ENCODE measurements at regions not wholly inside any gene's neighbourhood (a gene's known extent, or its start where the extent isn't known, plus 50 kb on each side); places are given as distances from the start of the nearest gene placed in this dataset.

GRCh38 chr13:63288576-63288975 is 1872.9 kb upstream of the PCDH20 start:
- Histone ChIP-seq H3K9ac (ENCODE audit: low read length) (no peak overlapping the region), H3K9me2 (replicated peaks; ENCODE audit: insufficient read depth, low read length) (no peaks in the 10 kb centered on the region), H3K4me1 (ENCODE audit: low read length) (no peaks in the 10 kb centered on the region), H2AFZ (ENCODE audit: low read length) (no peak overlapping the region), H3K36me3 (replicated peaks; ENCODE audit: insufficient read depth, low read length) (no peaks in the 10 kb centered on the region), H3K4me2 (ENCODE audit: low read depth, low read length) (no peak overlapping the region), H3K79me2 (ENCODE audit: low read length) (no peaks in the 10 kb centered on the region), H3K4me3 (ENCODE audit: low read length) (no peak overlapping the region), H3K27ac (ENCODE audit: low read length) (no peak overlapping the region), H4K20me1 (ENCODE audit: insufficient read depth, low read length) (no peaks in the 10 kb centered on the region), H3F3A (ENCODE audit: insufficient read depth, low read length) (no peaks in the 10 kb centered on the region), H3K27me3 (replicated peaks; ENCODE audit: insufficient read depth, low read length) (no peaks in the 10 kb centered on the region), H3K9me3 (replicated peaks; ENCODE audit: insufficient read depth, low read length) (no peaks in the 10 kb centered on the region)
- TF ChIP-seq EZH2phosphoT487 (IDR thresholded peaks at IDR 0.05; ENCODE audit: low read length), result no peak
- TF ChIP-seq, protein P1, sequence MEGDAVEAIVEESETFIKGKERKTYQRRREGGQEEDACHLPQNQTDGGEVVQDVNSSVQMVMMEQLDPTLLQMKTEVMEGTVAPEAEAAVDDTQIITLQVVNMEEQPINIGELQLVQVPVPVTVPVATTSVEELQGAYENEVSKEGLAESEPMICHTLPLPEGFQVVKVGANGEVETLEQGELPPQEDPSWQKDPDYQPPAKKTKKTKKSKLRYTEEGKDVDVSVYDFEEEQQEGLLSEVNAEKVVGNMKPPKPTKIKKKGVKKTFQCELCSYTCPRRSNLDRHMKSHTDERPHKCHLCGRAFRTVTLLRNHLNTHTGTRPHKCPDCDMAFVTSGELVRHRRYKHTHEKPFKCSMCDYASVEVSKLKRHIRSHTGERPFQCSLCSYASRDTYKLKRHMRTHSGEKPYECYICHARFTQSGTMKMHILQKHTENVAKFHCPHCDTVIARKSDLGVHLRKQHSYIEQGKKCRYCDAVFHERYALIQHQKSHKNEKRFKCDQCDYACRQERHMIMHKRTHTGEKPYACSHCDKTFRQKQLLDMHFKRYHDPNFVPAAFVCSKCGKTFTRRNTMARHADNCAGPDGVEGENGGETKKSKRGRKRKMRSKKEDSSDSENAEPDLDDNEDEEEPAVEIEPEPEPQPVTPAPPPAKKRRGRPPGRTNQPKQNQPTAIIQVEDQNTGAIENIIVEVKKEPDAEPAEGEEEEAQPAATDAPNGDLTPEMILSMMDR (IDR thresholded peaks at IDR 0.05; ENCODE audit: low read length), result no peak
- DNase-seq, result no peak

DNA sequence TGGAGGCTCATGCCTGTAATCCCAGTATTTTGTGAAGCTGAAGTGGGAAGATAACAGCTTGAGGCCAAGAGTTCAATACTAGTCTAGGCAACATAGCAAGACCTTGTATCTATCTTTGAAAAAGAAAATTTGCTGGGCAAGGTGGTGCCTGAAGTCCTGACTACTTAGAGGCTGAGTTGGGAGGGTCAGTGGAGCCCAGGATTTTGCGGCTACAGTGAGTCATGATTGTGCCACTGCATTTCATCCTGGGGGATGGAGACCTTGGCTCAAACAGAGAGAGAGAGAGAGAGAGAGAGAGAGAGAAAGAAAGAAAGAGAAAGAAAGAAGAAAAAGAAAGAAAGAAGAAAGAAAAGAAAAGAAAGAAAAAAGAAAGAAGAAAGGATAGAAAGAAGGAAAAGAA is 1872.3 kb upstream of the PCDH20 start:
- Histone ChIP-seq H3K9me3 (replicated peaks; ENCODE audit: insufficient read depth, low read length) (no peaks in the 10 kb centered on the region), H2AFZ (ENCODE audit: low read length) (no peak overlapping the region), H3K4me3 (ENCODE audit: low read length) (no peak overlapping the region), H3F3A (ENCODE audit: insufficient read depth, low read length) (no peaks in the 10 kb centered on the region), H3K27ac (ENCODE audit: low read length) (no peak overlapping the region), H3K9me2 (replicated peaks; ENCODE audit: insufficient read depth, low read length) (no peaks in the 10 kb centered on the region), H3K27me3 (replicated peaks; ENCODE audit: insufficient read depth, low read length) (no peaks in the 10 kb centered on the region), H4K20me1 (ENCODE audit: insufficient read depth, low read length) (no peaks in the 10 kb centered on the region), H3K9ac (ENCODE audit: low read length) (no peak overlapping the region), H3K4me1 (ENCODE audit: low read length) (no peaks in the 10 kb centered on the region), H3K36me3 (replicated peaks; ENCODE audit: insufficient read depth, low read length) (no peaks in the 10 kb centered on the region), H3K79me2 (ENCODE audit: low read length) (no peaks in the 10 kb centered on the region), H3K4me2 (ENCODE audit: low read depth, low read length) (no peak overlapping the region)
- TF ChIP-seq EZH2 (optimal IDR thresholded peaks at IDR 0.05; ENCODE audit: low read depth, low read length), result no peak
- TF ChIP-seq, protein P1 (IDR thresholded peaks at IDR 0.05; ENCODE audit: low read length), result no peak
- TF ChIP-seq EZH2phosphoT487 (IDR thresholded peaks at IDR 0.05; ENCODE audit: low read length), result no peak
- DNase-seq, result no peak

DNA sequence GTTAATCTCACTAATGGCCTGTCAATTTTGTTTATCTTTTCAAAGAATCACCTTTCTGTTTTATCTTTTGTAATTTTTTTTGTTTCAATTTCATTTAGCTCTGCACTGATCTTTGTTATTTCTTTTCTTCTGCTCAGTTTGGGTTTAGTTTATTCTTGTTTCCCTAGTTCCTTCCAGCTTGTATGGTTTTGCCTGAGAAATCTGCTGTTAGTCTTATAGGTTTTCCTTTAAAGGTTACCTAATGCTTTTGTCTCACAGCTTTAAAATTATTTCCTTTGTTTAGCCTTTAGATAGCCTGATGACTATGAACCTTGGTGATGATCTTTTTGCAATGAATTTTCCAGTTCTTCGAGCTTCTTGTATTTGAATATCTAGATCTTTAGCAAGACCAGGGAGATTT is 1869.8 kb upstream of the PCDH20 start:
- Histone ChIP-seq H3K4me3 (ENCODE audit: low read length) (no peak overlapping the region), H3K79me2 (ENCODE audit: low read length) (no peaks in the 10 kb centered on the region), H3K9me2 (replicated peaks; ENCODE audit: insufficient read depth, low read length) (no peaks in the 10 kb centered on the region), H3K4me1 (ENCODE audit: low read length) (no peaks in the 10 kb centered on the region), H3K27ac (ENCODE audit: low read length) (no peak overlapping the region), H3K4me2 (ENCODE audit: low read depth, low read length) (no peak overlapping the region), H4K20me1 (ENCODE audit: insufficient read depth, low read length) (no peaks in the 10 kb centered on the region), H2AFZ (ENCODE audit: low read length) (no peak overlapping the region), H3K27me3 (replicated peaks; ENCODE audit: insufficient read depth, low read length) (no peaks in the 10 kb centered on the region), H3K9ac (ENCODE audit: low read length) (no peak overlapping the region), H3F3A (ENCODE audit: insufficient read depth, low read length) (no peaks in the 10 kb centered on the region), H3K36me3 (replicated peaks; ENCODE audit: insufficient read depth, low read length) (no peaks in the 10 kb centered on the region), H3K9me3 (replicated peaks; ENCODE audit: insufficient read depth, low read length) (no peaks in the 10 kb centered on the region)
- DNase-seq, result no peak
- TF ChIP-seq EZH2phosphoT487 (IDR thresholded peaks at IDR 0.05; ENCODE audit: low read length), result no peak
- TF ChIP-seq, protein P1 (IDR thresholded peaks at IDR 0.05; ENCODE audit: low read length), result no peak
- TF ChIP-seq EZH2 (optimal IDR thresholded peaks at IDR 0.05; ENCODE audit: low read depth, low read length), result no peak

Data from MM.1S (cell line).